ENCODE measurements at regions not wholly inside any gene's neighbourhood (a gene's known extent, or its start where the extent isn't known, plus 50 kb on each side); places are given as distances from the start of the nearest gene placed in this dataset.

DNA sequence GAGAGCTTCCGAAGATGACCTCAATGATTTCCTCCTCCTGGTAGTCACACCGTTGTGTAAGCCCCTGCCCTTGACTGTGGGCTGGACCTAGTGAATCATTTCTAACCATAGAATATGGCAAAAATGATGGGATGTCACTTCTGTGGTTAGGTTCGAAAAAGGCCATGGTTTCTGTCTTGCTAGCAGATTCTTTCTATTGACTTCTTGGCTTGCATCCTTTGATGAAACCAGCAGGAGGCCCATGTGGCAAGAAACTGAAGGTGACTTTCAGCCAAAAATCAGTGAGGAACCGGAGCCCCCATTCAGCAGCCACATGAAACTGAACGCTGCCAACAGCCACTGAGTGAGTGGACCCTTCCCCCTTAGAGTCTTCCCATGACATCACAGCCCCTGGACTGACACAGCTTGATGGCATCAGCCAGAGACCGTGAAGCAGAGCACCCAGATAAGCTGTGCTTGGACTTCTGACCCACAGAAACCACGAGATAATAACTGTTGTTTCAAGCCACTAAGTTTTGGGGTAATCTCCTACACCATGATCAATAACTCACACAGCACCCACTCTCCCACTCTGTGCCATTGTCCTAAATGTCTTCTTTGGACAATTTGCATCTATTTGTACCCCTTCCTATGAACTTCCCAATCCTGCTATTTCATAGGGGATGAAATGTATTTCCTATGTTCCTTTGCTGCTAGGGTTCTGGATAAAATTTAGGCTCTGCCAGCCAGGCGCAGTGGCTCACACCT is 148.0 kb upstream of the STX18 start:
- TF ChIP-seq, protein P1, sequence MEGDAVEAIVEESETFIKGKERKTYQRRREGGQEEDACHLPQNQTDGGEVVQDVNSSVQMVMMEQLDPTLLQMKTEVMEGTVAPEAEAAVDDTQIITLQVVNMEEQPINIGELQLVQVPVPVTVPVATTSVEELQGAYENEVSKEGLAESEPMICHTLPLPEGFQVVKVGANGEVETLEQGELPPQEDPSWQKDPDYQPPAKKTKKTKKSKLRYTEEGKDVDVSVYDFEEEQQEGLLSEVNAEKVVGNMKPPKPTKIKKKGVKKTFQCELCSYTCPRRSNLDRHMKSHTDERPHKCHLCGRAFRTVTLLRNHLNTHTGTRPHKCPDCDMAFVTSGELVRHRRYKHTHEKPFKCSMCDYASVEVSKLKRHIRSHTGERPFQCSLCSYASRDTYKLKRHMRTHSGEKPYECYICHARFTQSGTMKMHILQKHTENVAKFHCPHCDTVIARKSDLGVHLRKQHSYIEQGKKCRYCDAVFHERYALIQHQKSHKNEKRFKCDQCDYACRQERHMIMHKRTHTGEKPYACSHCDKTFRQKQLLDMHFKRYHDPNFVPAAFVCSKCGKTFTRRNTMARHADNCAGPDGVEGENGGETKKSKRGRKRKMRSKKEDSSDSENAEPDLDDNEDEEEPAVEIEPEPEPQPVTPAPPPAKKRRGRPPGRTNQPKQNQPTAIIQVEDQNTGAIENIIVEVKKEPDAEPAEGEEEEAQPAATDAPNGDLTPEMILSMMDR (IDR thresholded peaks at IDR 0.05), result no peak
- TF ChIP-seq TEAD4 (IDR thresholded peaks at IDR 0.05; ENCODE audit: borderline replicate concordance, insufficient read depth), result no peak

Measured in SK-N-SH (cell line).